Right atrium auricular region (tissue), 2 donors: ENCODE measurements at regions not wholly inside any gene's neighbourhood (a gene's known extent, or its start where the extent isn't known, plus 50 kb on each side); places are given as distances from the start of the nearest gene placed in this dataset.

Experiments used
- DNase-seq: peaks from one replicate; pipeline ENCODE4 v3.0.0-alpha.2; 2019; ENCODE audit warnings: low spot score
- H3K27ac ChIP-seq, 2 donors: fragments of 200-600 bp; sonication (generic); 1 replicate in 1 of 2; 2 replicates in 1 of 2; pipeline ENCODE4 v1.5.1; 2016 to 2019
- H3K27me3 ChIP-seq, 2 donors: fragments of 200-600 bp; sonication (generic); one replicate each; pipeline versions ENCODE4 v1.5.1 to v1.6.0; 2017 to 2019
- H3K36me3 ChIP-seq: fragments of 200-600 bp; sonication (generic); one replicate; pipeline ENCODE4 v1.5.1; 2016
- H3K4me1 ChIP-seq, 2 donors: fragments of 200-600 bp; sonication (generic); one replicate each; pipeline versions ENCODE4 v1.5.1 to v1.6.0; 2017 to 2019
- H3K4me3 ChIP-seq, 2 donors: fragments of 200-600 bp; sonication (generic); 1 replicate in 1 of 2; 2 replicates in 1 of 2; pipeline ENCODE4 v1.5.1; 2017 to 2019; ENCODE audit warnings: mild to moderate bottlenecking in 1 of 2, moderate library complexity in 1 of 2
- H3K9me3 ChIP-seq, 2 donors: fragments of 200-600 bp; sonication (generic); one replicate each; pipeline ENCODE4 v1.5.1; 2019
- TF ChIP-seq, protein P1 (sequence below), 2 donors: fragments of 200-600 bp; sonication (generic); IDR thresholded peaks; one replicate each; pipeline ENCODE4 v1.5.1; 2019; ENCODE audit warnings: antibody characterized with exemption in 2 of 2

- no peaks in the 10 kb centered on the region for H3K9me3 ChIP-seq
- no peaks in the 10 kb centered on the region for H3K36me3 ChIP-seq
- DNase-seq = no peak
- TF ChIP-seq, protein P1, sequence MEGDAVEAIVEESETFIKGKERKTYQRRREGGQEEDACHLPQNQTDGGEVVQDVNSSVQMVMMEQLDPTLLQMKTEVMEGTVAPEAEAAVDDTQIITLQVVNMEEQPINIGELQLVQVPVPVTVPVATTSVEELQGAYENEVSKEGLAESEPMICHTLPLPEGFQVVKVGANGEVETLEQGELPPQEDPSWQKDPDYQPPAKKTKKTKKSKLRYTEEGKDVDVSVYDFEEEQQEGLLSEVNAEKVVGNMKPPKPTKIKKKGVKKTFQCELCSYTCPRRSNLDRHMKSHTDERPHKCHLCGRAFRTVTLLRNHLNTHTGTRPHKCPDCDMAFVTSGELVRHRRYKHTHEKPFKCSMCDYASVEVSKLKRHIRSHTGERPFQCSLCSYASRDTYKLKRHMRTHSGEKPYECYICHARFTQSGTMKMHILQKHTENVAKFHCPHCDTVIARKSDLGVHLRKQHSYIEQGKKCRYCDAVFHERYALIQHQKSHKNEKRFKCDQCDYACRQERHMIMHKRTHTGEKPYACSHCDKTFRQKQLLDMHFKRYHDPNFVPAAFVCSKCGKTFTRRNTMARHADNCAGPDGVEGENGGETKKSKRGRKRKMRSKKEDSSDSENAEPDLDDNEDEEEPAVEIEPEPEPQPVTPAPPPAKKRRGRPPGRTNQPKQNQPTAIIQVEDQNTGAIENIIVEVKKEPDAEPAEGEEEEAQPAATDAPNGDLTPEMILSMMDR (IDR thresholded peaks at IDR 0.05) = no peak
- no peak overlapping the region for H3K4me3 ChIP-seq
- H3K27me3 ChIP-seq = no peaks in the 10 kb centered on the region
- H3K27ac ChIP-seq = no peak overlapping the region
- no peaks in the 10 kb centered on the region for H3K4me1 ChIP-seq
Measured at GRCh38 chr3:171984883-171985282, 54.5 kb upstream of the FNDC3B start.

GRCh38 chr3:171986176-171986575, 53.2 kb upstream of the FNDC3B start:
- TF ChIP-seq, protein P1 (IDR thresholded peaks at IDR 0.05) = no peak
- no peak for DNase-seq
- H3K4me3 ChIP-seq = no peak overlapping the region

GRCh38 chr3:171986757-171987518, 52.4 kb upstream of the FNDC3B start:
- Histone ChIP-seq H3K27me3 (no peaks in the 10 kb centered on the region), H3K36me3 (no peaks in the 10 kb centered on the region), H3K9me3 (no peaks in the 10 kb centered on the region), H3K27ac (no peak overlapping the region), H3K4me1 (no peaks in the 10 kb centered on the region), H3K4me3 (no peak overlapping the region)
- TF ChIP-seq, protein P1 (IDR thresholded peaks at IDR 0.05) = no peak
- no peak for DNase-seq

More at GRCh38 chr3:171986176-171986575, 53.2 kb upstream of the FNDC3B start:
- H3K27ac ChIP-seq = no peak overlapping the region
- H3K4me1 ChIP-seq = no peaks in the 10 kb centered on the region
- H3K27me3 ChIP-seq = no peaks in the 10 kb centered on the region
- H3K36me3 ChIP-seq = no peaks in the 10 kb centered on the region
- no peaks in the 10 kb centered on the region for H3K9me3 ChIP-seq
